Osteoblast (primary cell): ENCODE measurements at regions not wholly inside any gene's neighbourhood (a gene's known extent, or its start where the extent isn't known, plus 50 kb on each side); places are given as distances from the start of the nearest gene placed in this dataset.

Source experiments
- DNase-seq: peaks from one replicate; pipeline ENCODE4 v3.0.0; 2011; ENCODE audit warnings: low spot score, mixed read lengths; ENCODE audit not compliant: insufficient read length; ENCODE audit errors: missing footprints
- H2AFZ ChIP-seq: 2 replicates; pipeline ENCODE4 v1.6.0; 2011; ENCODE audit warnings: mild to moderate bottlenecking, low read length
- H3K27ac ChIP-seq: 2 replicates; pipeline ENCODE4 v1.5.1; 2011; ENCODE audit warnings: mild to moderate bottlenecking, low read depth, low read length, moderate library complexity
- H3K27me3 ChIP-seq: 2 replicates; pipeline ENCODE4 v1.6.0; 2012; ENCODE audit warnings: mild to moderate bottlenecking, control low read depth, inconsistent platforms, low read length, moderate library complexity; ENCODE audit not compliant: insufficient read depth
- H3K36me3 ChIP-seq: 2 replicates; pipeline ENCODE4 v1.5.1; 2011; ENCODE audit warnings: mild to moderate bottlenecking, low read length, control low read depth, moderate library complexity; ENCODE audit not compliant: insufficient read depth
- H3K4me1 ChIP-seq: 2 replicates; pipeline ENCODE4 v1.5.1; 2011; ENCODE audit warnings: mild to moderate bottlenecking, low read length, control low read depth, moderate library complexity; ENCODE audit not compliant: insufficient read depth
- H3K4me2 ChIP-seq: 2 replicates; pipeline ENCODE4 v1.6.0; 2011; ENCODE audit warnings: mild to moderate bottlenecking, low read length; ENCODE audit not compliant: insufficient read depth
- H3K4me3 ChIP-seq: fragments of 200-600 bp; sonication (generic); 3 replicates; pipeline ENCODE4 v1.5.1; 2012; ENCODE audit warnings: mild to moderate bottlenecking, low read length, inconsistent platforms; ENCODE audit not compliant: insufficient read depth
- H3K79me2 ChIP-seq: 2 replicates; pipeline ENCODE4 v1.6.0; 2012; ENCODE audit warnings: mild to moderate bottlenecking, low read length, control low read depth, inconsistent platforms; ENCODE audit not compliant: insufficient read depth
- H3K9me3 ChIP-seq: 2 replicates; pipeline ENCODE4 v1.5.1; 2011; ENCODE audit warnings: low read depth, low read length, control low read depth
- H4K20me1 ChIP-seq: 2 replicates; pipeline ENCODE4 v1.6.0; 2012; ENCODE audit warnings: mild to moderate bottlenecking, low read length, control low read depth; ENCODE audit not compliant: insufficient read depth
- TF ChIP-seq, protein P1 (sequence below): IDR thresholded peaks from 2 replicates; pipeline ENCODE4 v1.5.1; 2011; ENCODE audit warnings: mild to moderate bottlenecking, low read depth, low read length, moderate library complexity; ENCODE audit errors: extremely low read depth

DNA sequence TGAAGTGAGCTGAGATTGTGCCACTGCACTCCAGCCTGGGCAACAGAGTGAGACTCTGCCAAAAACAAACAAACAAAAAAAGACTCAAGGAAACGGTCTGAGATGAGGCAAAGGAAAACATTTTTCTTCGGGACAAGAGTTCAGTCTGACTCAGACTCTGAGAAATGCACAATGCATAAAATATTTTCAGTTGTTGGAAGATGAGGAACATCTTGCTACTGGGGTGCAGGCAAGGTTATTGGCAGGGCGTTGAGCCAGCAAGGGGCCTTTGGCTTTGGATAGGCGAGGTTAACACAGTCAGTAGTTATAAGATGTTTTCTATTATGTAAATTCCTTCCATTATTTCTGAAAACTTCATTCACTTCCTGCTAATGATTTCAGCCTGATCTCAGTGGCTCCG is 96.1 kb upstream of the VCX start:
- Histone ChIP-seq H3K36me3 (no peaks in the 10 kb centered on the region), H2AFZ (no peak overlapping the region), H4K20me1 (no peaks in the 10 kb centered on the region), H3K9me3 (peaks cover 3% of the 10 kb centered on the region), H3K27me3 (no peaks in the 10 kb centered on the region), H3K79me2 (no peaks in the 10 kb centered on the region), H3K4me3 (no peak overlapping the region), H3K4me2 (no peak overlapping the region), H3K4me1 (no peaks in the 10 kb centered on the region), H3K27ac (no peak overlapping the region)
- no peak for DNase-seq
- TF ChIP-seq, protein P1, sequence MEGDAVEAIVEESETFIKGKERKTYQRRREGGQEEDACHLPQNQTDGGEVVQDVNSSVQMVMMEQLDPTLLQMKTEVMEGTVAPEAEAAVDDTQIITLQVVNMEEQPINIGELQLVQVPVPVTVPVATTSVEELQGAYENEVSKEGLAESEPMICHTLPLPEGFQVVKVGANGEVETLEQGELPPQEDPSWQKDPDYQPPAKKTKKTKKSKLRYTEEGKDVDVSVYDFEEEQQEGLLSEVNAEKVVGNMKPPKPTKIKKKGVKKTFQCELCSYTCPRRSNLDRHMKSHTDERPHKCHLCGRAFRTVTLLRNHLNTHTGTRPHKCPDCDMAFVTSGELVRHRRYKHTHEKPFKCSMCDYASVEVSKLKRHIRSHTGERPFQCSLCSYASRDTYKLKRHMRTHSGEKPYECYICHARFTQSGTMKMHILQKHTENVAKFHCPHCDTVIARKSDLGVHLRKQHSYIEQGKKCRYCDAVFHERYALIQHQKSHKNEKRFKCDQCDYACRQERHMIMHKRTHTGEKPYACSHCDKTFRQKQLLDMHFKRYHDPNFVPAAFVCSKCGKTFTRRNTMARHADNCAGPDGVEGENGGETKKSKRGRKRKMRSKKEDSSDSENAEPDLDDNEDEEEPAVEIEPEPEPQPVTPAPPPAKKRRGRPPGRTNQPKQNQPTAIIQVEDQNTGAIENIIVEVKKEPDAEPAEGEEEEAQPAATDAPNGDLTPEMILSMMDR = no peak

DNA sequence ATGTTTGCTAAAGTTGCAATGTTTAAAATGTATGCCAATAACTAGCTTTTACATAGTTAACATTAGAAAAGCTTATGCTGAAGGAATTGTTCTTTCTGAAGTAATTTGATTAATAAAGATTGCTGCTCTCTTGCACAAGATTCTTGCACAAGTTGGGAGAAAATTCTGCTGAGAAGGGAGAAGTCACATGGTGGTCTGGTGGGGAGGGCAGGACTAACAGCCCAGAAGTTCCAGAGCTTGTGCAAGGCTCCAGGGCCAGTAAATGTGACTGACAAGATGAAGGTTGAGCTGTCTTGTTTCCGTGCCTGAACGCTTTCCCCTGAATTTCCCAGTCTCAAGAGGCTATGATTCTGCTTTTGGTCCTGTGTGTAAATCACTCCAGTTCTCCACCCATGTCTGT is 112.9 kb upstream of the VCX start:
- H2AFZ ChIP-seq = no peak overlapping the region
- no peaks in the 10 kb centered on the region for H3K36me3 ChIP-seq
- no peak for DNase-seq
- H3K27ac ChIP-seq = no peak overlapping the region
- H4K20me1 ChIP-seq = no peaks in the 10 kb centered on the region
- H3K9me3 ChIP-seq = peaks cover 4% of the 10 kb centered on the region
- H3K4me1 ChIP-seq = no peaks in the 10 kb centered on the region
- H3K4me2 ChIP-seq = no peak overlapping the region
- H3K4me3 ChIP-seq = no peak overlapping the region
- H3K79me2 ChIP-seq = no peaks in the 10 kb centered on the region
- TF ChIP-seq, protein P1 = no peak
- no peaks in the 10 kb centered on the region for H3K27me3 ChIP-seq

DNA sequence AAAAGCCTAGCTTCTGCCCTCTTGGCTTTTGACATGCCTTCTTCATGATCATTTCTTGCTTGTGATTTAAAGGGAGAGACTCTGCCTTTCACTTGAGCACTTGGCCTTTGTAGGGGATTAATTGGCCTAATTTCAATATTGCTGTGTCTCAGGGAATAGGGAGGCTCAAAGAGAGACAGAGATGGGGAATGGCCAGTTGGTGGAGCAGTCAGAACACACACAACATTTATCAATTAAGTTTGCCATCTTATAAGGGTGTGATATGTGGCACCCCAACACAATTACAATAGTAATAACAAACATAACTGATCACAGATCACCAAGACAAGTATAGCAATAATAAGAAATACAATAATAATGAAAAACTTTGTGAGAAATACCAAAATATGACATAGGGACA is 122.5 kb upstream of the VCX start:
- Histone ChIP-seq H3K9me3 (no peaks in the 10 kb centered on the region), H3K4me2 (no peak overlapping the region), H3K4me1 (no peaks in the 10 kb centered on the region), H3K27me3 (no peaks in the 10 kb centered on the region), H3K79me2 (no peaks in the 10 kb centered on the region), H2AFZ (no peak overlapping the region), H3K4me3 (no peak overlapping the region), H3K27ac (no peak overlapping the region), H3K36me3 (no peaks in the 10 kb centered on the region), H4K20me1 (no peaks in the 10 kb centered on the region)
- no peak for DNase-seq
- TF ChIP-seq, protein P1 = no peak

DNA sequence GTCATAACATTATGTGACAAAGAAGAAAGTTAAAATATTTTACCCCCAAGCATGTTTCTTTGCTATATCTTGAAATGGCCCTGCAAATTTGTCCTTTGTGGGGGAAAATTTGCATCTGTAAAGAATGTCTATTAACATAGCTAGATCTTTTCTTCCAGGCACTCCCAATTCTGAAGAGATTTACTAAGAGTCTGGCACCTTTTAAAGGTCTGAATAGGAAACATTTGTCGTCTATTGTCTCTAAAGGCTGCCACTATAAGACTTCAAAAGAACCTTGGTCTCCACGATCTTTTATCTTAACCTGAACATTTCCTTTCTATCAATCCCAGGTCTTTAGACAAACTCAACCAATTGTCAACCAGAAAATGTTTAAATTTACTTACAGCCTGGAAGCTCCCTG is 128.6 kb upstream of the VCX start:
- Histone ChIP-seq H3K9me3 (no peaks in the 10 kb centered on the region), H4K20me1 (no peaks in the 10 kb centered on the region), H3K4me2 (no peak overlapping the region), H3K4me3 (no peak overlapping the region), H3K27ac (no peak overlapping the region), H3K27me3 (no peaks in the 10 kb centered on the region), H3K4me1 (no peaks in the 10 kb centered on the region), H3K36me3 (no peaks in the 10 kb centered on the region), H2AFZ (no peak overlapping the region), H3K79me2 (no peaks in the 10 kb centered on the region)
- DNase-seq = no peak
- TF ChIP-seq, protein P1 = no peak
